NCI-H526 (cell line): ENCODE measurements at regions not wholly inside any gene's neighbourhood (a gene's known extent, or its start where the extent isn't known, plus 50 kb on each side); places are given as distances from the start of the nearest gene placed in this dataset.
"Not testable (repeated sequence)": the region's sequence is repeated elsewhere in the genome, so short reads cannot be mapped to it uniquely, and the experiment has no call there.

ENCODE experiments used
- DNase-seq, 2 experiments: peaks; one replicate each; lab custom pipeline; 2025; lab: John Stamatoyannopoulos, UW

DNA sequence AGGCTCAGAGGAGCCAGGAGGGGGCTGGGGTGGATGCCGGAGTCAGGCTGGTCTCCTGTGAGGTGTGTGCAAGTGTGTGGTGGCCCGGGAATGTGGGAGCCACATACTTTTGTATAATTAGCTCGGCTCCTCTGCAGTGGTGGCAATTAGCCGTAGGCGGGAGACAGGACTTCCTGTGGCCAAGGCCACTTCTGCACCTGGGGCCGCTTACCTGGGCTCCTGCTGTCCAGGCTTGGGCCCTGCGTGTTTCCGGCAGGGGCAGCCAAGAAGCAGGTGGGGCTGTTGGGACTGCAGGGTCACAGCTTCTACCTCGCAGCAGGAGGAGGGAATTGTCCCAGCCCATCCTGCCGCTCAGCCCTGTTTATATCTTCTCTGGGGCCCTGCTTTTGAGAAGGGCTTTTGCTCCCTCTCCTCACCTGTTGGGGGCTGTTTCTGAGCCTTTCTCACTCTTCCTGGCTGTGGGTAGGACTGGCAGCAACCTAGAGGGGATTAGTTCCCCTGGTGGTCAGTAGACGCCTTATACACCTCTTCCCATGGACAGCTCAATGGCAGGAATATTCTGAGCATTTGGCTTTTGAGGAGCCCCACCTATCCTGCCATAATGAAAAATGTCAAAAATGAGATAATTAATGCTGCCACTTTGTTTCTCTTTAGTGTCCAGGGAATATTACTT, 145.4 kb upstream of the PITX1 start:
- no peak for DNase-seq

DNA sequence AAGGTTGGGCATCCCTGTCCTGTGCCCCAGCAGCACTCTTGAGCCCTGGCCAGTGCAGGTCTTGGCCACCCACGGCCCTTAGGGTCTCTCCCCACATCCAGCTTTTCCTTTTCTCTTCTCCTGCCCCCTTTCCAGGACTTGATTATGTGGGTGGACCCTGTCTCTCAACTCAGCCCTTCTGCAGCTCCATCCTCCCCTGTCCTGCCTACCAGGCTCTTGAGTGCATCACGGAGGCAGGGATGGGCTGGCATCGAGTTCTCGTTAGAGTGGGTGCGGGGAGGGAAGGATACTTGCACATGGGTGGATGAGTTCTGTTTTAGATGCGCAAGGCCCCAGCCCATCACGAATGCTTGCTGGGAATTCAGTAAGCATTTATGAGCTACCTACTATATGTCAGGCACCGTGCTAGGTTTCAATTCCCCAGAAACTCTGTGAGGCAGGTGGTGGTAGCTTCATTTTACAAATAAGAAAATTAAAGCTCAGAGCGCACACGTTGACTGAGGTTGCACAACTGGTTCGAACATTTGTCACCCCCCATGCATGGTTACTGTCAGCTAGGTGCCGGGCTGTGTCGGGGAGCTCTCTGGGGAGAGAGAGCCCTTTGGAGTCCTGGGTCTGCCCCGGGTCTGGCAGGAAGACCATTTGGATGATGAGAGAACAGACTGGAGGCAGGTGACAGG, 144.6 kb upstream of the PITX1 start:
- no peak for DNase-seq

DNA sequence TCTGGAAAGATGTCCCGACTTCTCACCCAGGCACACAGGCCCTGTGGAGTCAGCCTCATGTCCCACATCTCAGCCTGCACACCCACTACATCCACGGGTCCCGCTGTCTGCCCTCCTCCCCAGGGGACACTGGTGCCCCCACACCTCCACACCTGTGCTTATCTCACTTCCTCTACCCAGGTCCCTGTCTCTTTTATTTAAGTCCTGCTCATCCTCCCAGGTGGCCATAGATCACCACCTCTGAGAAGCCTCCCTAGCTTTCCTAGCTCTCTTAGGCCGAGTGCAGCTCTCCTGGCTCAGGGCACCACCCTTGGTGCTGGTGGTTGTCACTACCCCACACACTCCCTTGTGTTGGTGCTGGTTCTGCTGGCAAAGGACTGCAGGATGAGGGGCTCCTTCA, 143.6 kb upstream of the PITX1 start:
- DNase-seq: no peak

- DNase-seq: no peak
These were observed 143.0 kb upstream of the PITX1 start for GRCh38 chr5:135176991-135177390.

- no peak for DNase-seq
These were observed 140.5 kb upstream of the PITX1 start for GRCh38 chr5:135174315-135175096.

- no peak for DNase-seq
These were observed 139.7 kb upstream of the PITX1 start for GRCh38 chr5:135173662-135174290.

- DNase-seq: no peak
These were observed 138.7 kb upstream of the PITX1 start for GRCh38 chr5:135172718-135173117.

- DNase-seq: no peak
These were observed 137.3 kb upstream of the PITX1 start for GRCh38 chr5:135171336-135171735.

DNA sequence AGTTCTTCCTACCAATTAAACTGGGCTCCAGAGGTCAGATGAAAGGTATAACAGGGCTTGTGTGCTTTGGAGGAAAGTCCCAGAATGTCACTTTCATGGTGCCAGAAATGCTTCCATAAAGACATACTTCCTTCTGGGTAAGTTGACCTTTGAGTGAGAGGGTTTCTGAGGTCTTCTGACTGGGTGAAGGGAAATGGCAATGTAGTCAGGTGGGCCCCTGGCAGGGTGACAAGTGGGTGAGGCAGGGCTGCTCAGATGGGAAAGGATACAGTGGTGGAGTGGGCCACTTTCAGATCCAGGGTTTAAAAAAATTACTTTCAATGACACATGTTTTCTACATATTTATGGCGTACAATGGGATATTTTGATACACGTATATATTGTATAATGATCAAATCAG, 136.5 kb upstream of the PITX1 start:
- DNase-seq: no peak

- DNase-seq: no peak
These were observed 135.7 kb upstream of the PITX1 start for GRCh38 chr5:135169753-135170152.

GRCh38 chr5:135167634-135168033, 133.6 kb upstream of the PITX1 start:
- DNase-seq: no peak

DNA sequence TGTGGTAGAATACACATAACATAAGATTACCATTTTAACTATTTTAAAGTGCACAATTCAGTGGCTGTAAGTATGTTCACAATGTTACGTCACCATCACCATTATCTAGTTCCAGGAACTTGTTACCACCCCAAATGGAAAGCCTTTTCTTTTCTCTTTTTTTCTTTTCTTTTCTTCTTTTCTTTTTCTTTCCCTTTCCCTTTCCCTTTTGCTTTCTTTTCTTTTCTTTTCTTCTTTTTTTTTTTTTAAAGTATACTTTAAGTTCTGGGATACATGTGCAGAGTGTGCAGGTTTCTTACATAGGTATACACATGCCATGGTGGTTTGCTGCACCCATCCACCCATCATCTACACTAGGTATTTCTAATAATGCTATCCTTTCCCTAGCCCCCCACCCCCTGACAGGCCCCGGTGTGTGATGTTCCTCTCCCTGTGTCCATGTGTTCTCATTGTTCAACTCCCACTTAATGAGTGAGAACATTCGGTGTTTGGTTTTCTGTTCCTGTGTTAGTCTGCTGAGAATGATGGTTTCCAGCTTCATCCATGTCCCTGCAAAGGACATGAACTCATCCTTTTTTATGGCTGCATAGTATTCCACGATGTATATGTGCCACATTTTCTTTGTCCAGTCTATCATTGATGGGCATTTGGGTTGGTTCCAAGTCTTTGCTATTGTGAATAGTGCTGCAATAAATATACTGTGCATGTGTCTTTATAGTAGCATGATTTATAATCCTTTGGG, 131.0 kb upstream of the PITX1 start:
- not testable (repeated sequence) for DNase-seq

DNA sequence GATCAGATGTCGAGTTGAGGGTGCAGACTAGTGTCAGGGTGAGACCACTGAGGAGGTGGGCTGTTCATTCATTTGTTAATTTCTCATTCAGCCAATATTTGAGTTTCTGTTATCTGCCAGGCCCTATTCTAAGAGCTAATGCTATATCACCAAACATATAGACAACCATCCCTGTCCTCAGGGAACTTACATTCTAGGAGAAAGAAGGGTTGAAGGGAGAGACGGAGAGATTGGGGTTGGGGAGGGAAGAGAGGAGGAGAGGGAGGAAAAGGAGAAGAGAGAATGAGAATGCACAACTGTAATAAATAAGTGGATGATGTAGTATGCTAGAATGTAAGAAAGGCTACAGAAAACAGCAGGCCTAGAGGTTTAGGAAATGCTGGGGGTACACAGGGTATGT, 129.9 kb upstream of the PITX1 start:
- DNase-seq: no peak

DNA sequence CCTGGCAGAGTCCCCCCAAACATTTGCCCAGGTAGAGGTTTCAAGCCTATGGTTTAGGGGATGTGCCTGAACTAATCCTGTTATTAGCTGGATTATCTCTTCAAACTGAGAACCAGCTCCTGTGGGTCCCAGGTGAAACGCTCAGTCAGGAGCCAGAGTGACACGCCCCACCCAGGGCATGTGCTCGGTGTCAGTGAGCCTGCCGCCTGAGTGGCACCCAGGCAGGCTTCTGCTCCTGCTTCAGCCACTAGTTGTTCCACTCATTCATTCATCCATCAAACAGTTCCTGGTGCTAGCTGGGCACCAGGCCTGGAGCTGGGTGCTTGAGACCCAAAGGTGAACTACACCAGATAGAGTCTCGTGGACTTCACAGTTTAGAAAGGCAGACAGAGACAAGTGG, 129.4 kb upstream of the PITX1 start:
- DNase-seq: no peak

DNA sequence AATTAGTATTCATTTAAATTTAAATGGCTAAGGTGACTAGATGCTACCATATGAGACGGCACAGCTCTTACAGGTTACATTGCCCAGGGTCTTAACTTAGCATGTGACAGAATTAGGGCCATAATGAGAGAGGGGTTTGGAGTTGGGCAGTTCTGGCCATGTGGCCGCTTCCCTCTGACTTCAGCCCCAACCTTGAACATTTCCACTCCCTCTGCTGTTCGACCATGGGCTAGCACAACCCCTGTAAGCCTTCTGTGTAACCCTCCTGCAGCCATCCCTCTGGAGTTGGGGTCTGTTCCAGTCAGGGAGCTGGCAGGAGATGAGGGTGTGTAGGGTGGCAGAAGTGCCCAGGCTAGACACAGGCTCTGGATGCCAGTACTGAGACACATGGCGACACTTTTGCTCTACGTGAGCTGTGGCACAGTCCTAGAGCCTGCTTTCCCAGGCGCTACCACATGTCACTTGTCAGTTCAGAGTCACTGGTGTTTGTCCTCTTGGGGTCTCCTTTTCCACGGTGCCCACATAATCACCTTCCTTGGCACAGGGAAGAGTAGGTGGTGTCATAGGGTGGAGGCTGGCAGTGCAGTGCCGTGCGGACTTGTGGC, 128.7 kb upstream of the PITX1 start:
- no peak for DNase-seq

DNA sequence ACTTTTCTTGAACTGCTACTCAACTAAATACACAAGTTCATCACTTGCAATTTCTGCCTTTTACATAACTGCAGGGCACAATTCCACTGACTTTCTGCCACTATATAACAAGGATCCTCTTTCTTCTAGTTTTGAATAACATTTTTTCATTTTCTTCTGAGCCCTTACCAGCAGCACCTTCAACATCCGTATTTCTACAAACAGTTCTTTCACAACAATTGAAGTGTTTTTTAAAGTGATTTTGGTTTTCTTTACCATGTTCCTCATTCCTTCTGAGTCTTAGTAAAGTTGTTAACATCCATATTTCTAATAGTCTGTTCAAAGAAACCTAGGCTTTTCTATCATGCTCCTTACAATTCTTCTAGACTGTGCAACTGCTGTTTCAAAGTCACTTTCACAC, 127.2 kb upstream of the PITX1 start:
- DNase-seq: no peak

- no peak for DNase-seq
These were observed 126.1 kb upstream of the PITX1 start for GRCh38 chr5:135160036-135160675.

DNA sequence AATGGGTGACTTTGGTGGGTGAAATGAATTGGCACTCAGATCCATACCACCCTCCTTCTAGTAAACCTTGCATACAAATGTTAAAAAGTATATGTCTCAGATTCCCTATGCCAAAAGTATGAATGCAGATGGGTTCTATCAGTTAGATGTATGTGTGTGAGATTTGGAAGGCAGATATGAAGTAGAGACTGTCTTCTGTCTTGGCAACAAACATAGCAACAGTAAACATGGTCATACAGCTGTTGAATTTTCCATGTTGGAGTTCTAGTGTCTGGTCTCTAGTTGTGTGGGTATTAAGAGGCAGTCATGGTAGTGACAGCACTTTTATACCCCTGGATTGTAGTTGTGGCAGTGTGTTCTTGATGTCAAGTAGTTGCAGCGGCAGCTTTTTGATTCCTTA, 125.6 kb upstream of the PITX1 start:
- no peak for DNase-seq

DNA sequence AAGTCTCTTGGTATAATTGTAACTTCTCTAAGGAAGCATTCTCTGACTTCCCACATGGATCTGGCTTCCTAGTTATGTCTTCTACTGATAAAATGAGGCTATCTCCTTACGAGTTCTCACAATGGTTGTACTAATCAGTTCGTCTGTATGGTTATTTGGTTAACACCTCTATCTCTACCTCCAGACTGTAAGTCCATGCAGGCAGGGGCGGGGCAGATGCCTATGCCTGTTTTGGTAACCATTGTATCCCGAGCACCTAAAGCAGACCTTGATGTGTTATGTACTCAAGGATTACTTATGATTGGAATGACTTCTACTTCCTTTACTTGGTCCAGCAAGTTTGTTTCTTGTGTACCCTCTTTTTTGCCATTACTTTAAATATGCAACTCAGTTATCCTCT, 125.0 kb upstream of the PITX1 start:
- DNase-seq: no peak

- no peak for DNase-seq
These were observed 124.3 kb upstream of the PITX1 start for GRCh38 chr5:135158314-135158697.
